Colonic mucosa (tissue), 4 donors: ENCODE measurements at regions not wholly inside any gene's neighbourhood (a gene's known extent, or its start where the extent isn't known, plus 50 kb on each side); places are given as distances from the start of the nearest gene placed in this dataset.

Source experiments
- DNase-seq: peaks from one replicate; pipeline ENCODE4 v3.0.0-alpha.2; 2020
- H3K27ac ChIP-seq: fragments of 200-600 bp; one replicate; pipeline ENCODE4 v1.8.0; 2021
- H3K27me3 ChIP-seq: fragments of 200-600 bp; one replicate; pipeline ENCODE4 v1.8.0; 2021
- H3K36me3 ChIP-seq: fragments of 200-600 bp; one replicate; pipeline ENCODE4 v1.8.0; 2021
- H3K4me1 ChIP-seq: fragments of 200-600 bp; one replicate; pipeline ENCODE4 v1.8.0; 2021; ENCODE audit warnings: mild to moderate bottlenecking
- H3K4me3 ChIP-seq: fragments of 200-600 bp; one replicate; pipeline ENCODE4 v1.8.0; 2021
- H3K9ac ChIP-seq, 2 donors: one replicate each; pipeline ENCODE4 v1.7.0; 2013; ENCODE audit warnings: control low read depth in 2 of 2, low read depth in 2 of 2, low read length in 2 of 2
- H3K9me3 ChIP-seq: fragments of 200-600 bp; one replicate; pipeline ENCODE4 v1.8.0; 2021
- CTCF ChIP-seq: fragments of 200-600 bp; IDR thresholded peaks from one replicate; pipeline ENCODE4 v1.8.0; 2022; ENCODE audit warnings: antibody characterized with exemption, mild to moderate bottlenecking
- intact Hi-C: fragments of 100-400 bp; cut with DNase I; formaldehyde crosslinking; loops from one replicate; pipeline ENCODE4 v1.14.1; 2022
- donor health status: healthy.
- donor health status: DM: no; HTN: no; CAD: no.
- donor health status: DM: no; HTN: no; CAD: no.

GRCh38 chr4:57205580-57205979 lies 95.4 kb upstream of the IGFBP7 start:
- Histone ChIP-seq H3K4me1 (no peaks in the 10 kb centered on the region), H3K9me3 (no peaks in the 10 kb centered on the region), H3K36me3 (no peaks in the 10 kb centered on the region), H3K4me3 (no peak overlapping the region), H3K27ac (no peak overlapping the region), H3K9ac (no peak overlapping the region), H3K27me3 (no peaks in the 10 kb centered on the region)
- intact Hi-C loops = no loop called here
- TF ChIP-seq CTCF = no peak
- no peak for DNase-seq

GRCh38 chr4:57200799-57201327 lies 90.7 kb upstream of the IGFBP7 start:
- no peak for DNase-seq
- no peaks in the 10 kb centered on the region for H3K9me3 ChIP-seq
- no peaks in the 10 kb centered on the region for H3K27me3 ChIP-seq
- no peaks in the 10 kb centered on the region for H3K4me1 ChIP-seq
- no peaks in the 10 kb centered on the region for H3K36me3 ChIP-seq
- no peak overlapping the region for H3K27ac ChIP-seq
- no peak for TF ChIP-seq CTCF
- H3K9ac ChIP-seq = no peak overlapping the region
- no peak overlapping the region for H3K4me3 ChIP-seq
- intact Hi-C loops = no loop called here

DNA sequence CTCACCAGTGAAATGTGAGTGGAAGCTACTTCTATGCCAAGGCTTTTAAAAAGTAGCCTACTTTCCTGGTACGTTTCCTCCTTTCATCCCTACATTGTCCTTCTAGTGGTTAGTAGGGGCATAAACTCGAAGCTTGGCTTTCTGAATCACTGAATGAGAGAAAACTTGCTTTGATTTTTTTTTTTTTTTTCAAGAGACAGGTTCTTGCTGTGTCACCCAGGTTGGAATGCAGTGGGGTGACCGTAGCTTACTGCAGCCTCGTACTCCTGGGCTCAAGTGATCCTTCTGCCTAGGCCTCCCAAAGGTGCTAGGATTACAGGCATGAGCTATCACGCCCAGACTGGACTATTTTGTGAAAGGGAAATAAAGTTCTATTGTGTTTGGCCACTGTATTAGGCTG lies 89.1 kb upstream of the IGFBP7 start:
- H3K27ac ChIP-seq = no peak overlapping the region
- H3K4me1 ChIP-seq = no peaks in the 10 kb centered on the region
- no peaks in the 10 kb centered on the region for H3K9me3 ChIP-seq
- H3K36me3 ChIP-seq = no peaks in the 10 kb centered on the region
- DNase-seq = no peak
- no peak overlapping the region for H3K4me3 ChIP-seq
- intact Hi-C loops = no loop called here
- TF ChIP-seq CTCF = no peak
- H3K27me3 ChIP-seq = no peaks in the 10 kb centered on the region
- H3K9ac ChIP-seq = no peak overlapping the region

DNA sequence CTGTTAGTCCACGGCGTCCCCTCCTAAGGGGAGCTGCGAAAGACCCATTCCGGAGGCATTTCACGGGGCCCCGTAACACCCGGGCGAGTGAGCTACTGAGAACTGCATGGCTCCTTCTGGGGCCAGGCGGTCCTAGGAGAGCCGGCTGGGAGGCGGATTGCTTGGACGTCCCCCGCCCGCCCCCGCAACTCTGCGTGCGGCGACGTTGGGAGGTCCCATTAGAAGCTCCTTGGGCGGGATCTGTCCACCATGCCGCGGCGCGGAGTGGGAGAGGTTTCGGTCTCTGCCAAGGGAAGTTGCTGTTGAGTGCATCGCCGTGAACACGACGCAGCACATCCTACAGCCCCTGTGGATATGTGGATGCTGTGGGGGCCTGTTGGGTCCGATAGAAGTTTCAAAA lies 85.4 kb upstream of the IGFBP7 start:
- intact Hi-C loops = no loop called here
- no peak overlapping the region for H3K9ac ChIP-seq
- H3K9me3 ChIP-seq = no peaks in the 10 kb centered on the region
- H3K4me3 ChIP-seq = no peak overlapping the region
- DNase-seq = no peak
- H3K36me3 ChIP-seq = no peaks in the 10 kb centered on the region
- TF ChIP-seq CTCF = no peak
- H3K27me3 ChIP-seq = no peaks in the 10 kb centered on the region
- H3K27ac ChIP-seq = no peak overlapping the region
- no peaks in the 10 kb centered on the region for H3K4me1 ChIP-seq

DNA sequence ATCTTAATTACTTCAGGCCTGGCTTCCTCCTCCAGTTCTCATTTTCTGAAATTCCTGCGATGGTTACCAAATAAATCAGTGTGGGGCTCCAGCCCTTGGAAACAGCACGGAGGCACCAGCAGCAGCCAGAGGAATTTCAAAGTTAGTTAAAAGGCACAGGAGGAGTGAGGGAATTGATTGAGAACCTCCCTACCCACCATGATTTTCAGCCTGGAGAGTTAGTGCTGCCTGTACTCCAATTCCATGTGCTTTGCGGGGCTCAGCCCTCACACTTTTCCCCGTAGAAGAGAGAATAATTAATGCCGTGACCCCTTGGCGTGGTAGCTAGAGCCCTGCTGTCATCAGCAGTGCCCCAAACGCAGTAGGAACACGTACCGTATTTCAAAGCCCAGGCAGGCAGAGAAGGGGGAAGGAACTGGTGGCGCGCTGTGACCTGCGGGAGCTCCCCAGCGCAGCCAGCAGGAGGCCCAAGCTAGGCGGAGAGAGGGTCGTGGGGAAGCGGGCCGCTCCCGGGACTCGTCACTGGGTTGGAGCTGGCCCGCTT lies 84.0 kb upstream of the IGFBP7 start:
- Histone ChIP-seq H3K9ac (no peak overlapping the region), H3K4me1 (no peaks in the 10 kb centered on the region), H3K27ac (no peak overlapping the region), H3K27me3 (no peaks in the 10 kb centered on the region), H3K9me3 (no peaks in the 10 kb centered on the region), H3K4me3 (no peak overlapping the region), H3K36me3 (no peaks in the 10 kb centered on the region)
- TF ChIP-seq CTCF = no peak
- DNase-seq = no peak
- intact Hi-C loops = no loop called here
